CD14-positive monocyte (primary cell): ENCODE measurements at regions not wholly inside any gene's neighbourhood (a gene's known extent, or its start where the extent isn't known, plus 50 kb on each side); places are given as distances from the start of the nearest gene placed in this dataset.

Experiments
- DNase-seq, 3 donors: peaks; one replicate each; pipeline ENCODE4 v3.0.0-alpha.2; 2011 to 2022
- H2AFZ ChIP-seq: 2 replicates; pipeline ENCODE4 v1.6.0; 2012; ENCODE audit warnings: mild to moderate bottlenecking, low read depth, low read length, inconsistent platforms; ENCODE audit not compliant: insufficient read depth, poor library complexity, severe bottlenecking
- H3K27ac ChIP-seq, 2 donors: 1 replicate in 1 of 2; 2 replicates in 1 of 2; pipeline ENCODE4 v1.5.1; 2012 to 2013; ENCODE audit warnings: low read length in 2 of 2, control low read depth in 1 of 2, inconsistent platforms in 1 of 2, low read depth in 1 of 2, mild to moderate bottlenecking in 1 of 2
- H3K27me3 ChIP-seq, 2 donors: one replicate each; pipeline versions ENCODE4 v1.6.0 to v1.6.1; 2011 to 2013; ENCODE audit warnings: low read length in 2 of 2; ENCODE audit not compliant: control insufficient read depth in 2 of 2, insufficient read depth in 2 of 2
- H3K36me3 ChIP-seq, 2 donors: replicated peaks in 1 of 2; 1 replicate in 1 of 2; 2 replicates in 1 of 2; pipeline versions ENCODE4 v1.5.1 to v1.6.1; 2012 to 2013; ENCODE audit warnings: low read length in 2 of 2, control low read depth in 1 of 2, inconsistent platforms in 1 of 2, mild to moderate bottlenecking in 1 of 2; ENCODE audit not compliant: insufficient read depth in 2 of 2, control insufficient read depth in 1 of 2
- H3K4me1 ChIP-seq, 2 donors: 1 replicate in 1 of 2; 2 replicates in 1 of 2; pipeline versions ENCODE4 v1.5.1 to v1.6.1; 2012 to 2013; ENCODE audit warnings: low read length in 2 of 2, control low read depth in 1 of 2, inconsistent platforms in 1 of 2, mild to moderate bottlenecking in 1 of 2, moderate library complexity in 1 of 2; ENCODE audit not compliant: insufficient read depth in 2 of 2, control insufficient read depth in 1 of 2
- H3K4me2 ChIP-seq: replicated peaks from 2 replicates; pipeline ENCODE3; 2012; ENCODE audit warnings: low read length, moderate library complexity, mild to moderate bottlenecking; ENCODE audit not compliant: poor library complexity, severe bottlenecking; ENCODE audit errors: extremely low read depth
- H3K4me3 ChIP-seq, 3 experiments: fragments of 200-600 bp in 1 of 3; sonication (generic) in 1 of 3; replicated peaks in 1 of 3; 1 replicate in 2 of 3; 2 replicates in 1 of 3; pipeline ENCODE4 v1.5.1; 2011 to 2013; ENCODE audit warnings: low read length in 3 of 3, mild to moderate bottlenecking in 3 of 3, control low read depth in 2 of 3, low read depth in 2 of 3, inconsistent platforms in 1 of 3, moderate library complexity in 1 of 3
- H3K79me2 ChIP-seq: 2 replicates; pipeline ENCODE4 v1.6.0; 2012; ENCODE audit warnings: mild to moderate bottlenecking, control low read depth, inconsistent platforms, low read length, moderate library complexity; ENCODE audit not compliant: insufficient read depth
- H3K9ac ChIP-seq: 2 replicates; pipeline ENCODE4 v1.6.0; 2017; ENCODE audit warnings: low read length, mild to moderate bottlenecking; ENCODE audit not compliant: insufficient read depth, poor library complexity, severe bottlenecking
- H3K9me3 ChIP-seq, 2 donors: replicated peaks in 1 of 2; 1 replicate in 1 of 2; 2 replicates in 1 of 2; pipeline versions ENCODE4 v1.5.1 to v1.6.1; 2012 to 2013; ENCODE audit warnings: low read length in 2 of 2, control low read depth in 1 of 2; ENCODE audit not compliant: control insufficient read depth in 1 of 2, insufficient read depth in 1 of 2
- H4K20me1 ChIP-seq: 2 replicates; pipeline ENCODE4 v1.6.0; 2012; ENCODE audit warnings: mild to moderate bottlenecking, low read length, control low read depth, moderate library complexity; ENCODE audit not compliant: insufficient read depth
- H3K27ac Mint-ChIP-seq, 7 donors: one replicate each; pipeline ENCODE4 v1.8.0; 2020; ENCODE audit warnings: mild to moderate bottlenecking in 7 of 7, mixed read lengths in 7 of 7, moderate library complexity in 6 of 7, inconsistent platforms in 2 of 7
- H3K27me3 Mint-ChIP-seq, 3 donors: one replicate each; pipeline ENCODE4 v1.8.0; 2021 to 2022; ENCODE audit warnings: low read depth in 3 of 3, mild to moderate bottlenecking in 3 of 3, mixed read lengths in 3 of 3, moderate library complexity in 3 of 3, inconsistent platforms in 1 of 3
- H3K36me3 Mint-ChIP-seq, 2 donors: one replicate each; pipeline ENCODE4 v1.8.0; 2020; ENCODE audit warnings: mixed read lengths in 2 of 2, inconsistent platforms in 1 of 2, mild to moderate bottlenecking in 1 of 2
- H3K4me1 Mint-ChIP-seq: one replicate; pipeline ENCODE4 v1.8.0; 2020; ENCODE audit warnings: mild to moderate bottlenecking, mixed read lengths
- H3K4me3 Mint-ChIP-seq, 2 donors: one replicate each; pipeline ENCODE4 v1.8.0; 2020; ENCODE audit warnings: mild to moderate bottlenecking in 2 of 2, mixed read lengths in 2 of 2, moderate library complexity in 1 of 2
- H3K9me3 Mint-ChIP-seq, 7 donors: one replicate each; pipeline ENCODE4 v1.8.0; 2020 to 2022; ENCODE audit warnings: mixed read lengths in 7 of 7, mild to moderate bottlenecking in 6 of 7, moderate library complexity in 6 of 7, inconsistent platforms in 2 of 7
- CTCF ChIP-seq: fragments of 200-600 bp; IDR thresholded peaks from one replicate; pipeline ENCODE4 v1.8.0; 2022; ENCODE audit warnings: antibody characterized with exemption, mild to moderate bottlenecking
- WGBS: methylation state at CpG from one replicate; pipeline ENCODE4 v1.1.5; 2013; ENCODE audit warnings: missing lambda C conversion rate; ENCODE audit not compliant: insufficient coverage; 5-methylcytosine and 5-hydroxymethylcytosine counted together
- intact Hi-C, 2 donors: fragments of 100-400 bp; cut with micrococcal nuclease; formaldehyde crosslinking; loops; one replicate each; pipeline versions ENCODE4 v1.15.0 to v1.15.1; 2023

GRCh38 chr10:128751851-128752250, 625.6 kb upstream of the MKI67 start:
- intact Hi-C loops, result no loop called here
- no peaks in the 10 kb centered on the region for H3K27me3 ChIP-seq
- DNase-seq, result no peak
- H3K4me3 ChIP-seq, result no peak overlapping the region
- no peaks in the 10 kb centered on the region for H3K9me3 ChIP-seq
- H3K9me3 Mint-ChIP-seq, result peaks cover 0 to 13% (median 1%) of the 10 kb centered on the region in 7 donors
- no peak overlapping the region for H3K27ac ChIP-seq
- no peak overlapping the region for H3K4me2 ChIP-seq
- no peak overlapping the region for H3K9ac ChIP-seq
- no peak overlapping the region for H3K27ac Mint-ChIP-seq
- no peak overlapping the region for H3K4me3 Mint-ChIP-seq
- H3K4me1 Mint-ChIP-seq, result no peaks in the 10 kb centered on the region
- no CpG with 5 or more reads among the region's 3 CpGs for whole genome bisulfite sequencing
- peaks cover under 1 to 3% (median 1%) of the 10 kb centered on the region in 3 donors for H3K27me3 Mint-ChIP-seq
- H4K20me1 ChIP-seq, result no peaks in the 10 kb centered on the region
- H3K36me3 ChIP-seq, result no peaks in the 10 kb centered on the region
- H3K4me1 ChIP-seq, result no peaks in the 10 kb centered on the region
- no peak overlapping the region for H2AFZ ChIP-seq
- no peaks in the 10 kb centered on the region for H3K36me3 Mint-ChIP-seq
- TF ChIP-seq CTCF, result no peak
- H3K79me2 ChIP-seq, result no peaks in the 10 kb centered on the region

- intact Hi-C loops, result no loop called here
- Histone ChIP-seq H3K27ac (no peak overlapping the region), H3K9me3 (no peaks in the 10 kb centered on the region), H3K4me2 (no peak overlapping the region), H4K20me1 (no peaks in the 10 kb centered on the region), H3K9ac (no peak overlapping the region), H3K79me2 (no peaks in the 10 kb centered on the region), H2AFZ (no peak overlapping the region), H3K36me3 (no peaks in the 10 kb centered on the region), H3K4me3 (no peak overlapping the region), H3K4me1 (no peaks in the 10 kb centered on the region), H3K27me3 (no peaks in the 10 kb centered on the region)
- Mint-ChIP-seq H3K4me1 (no peaks in the 10 kb centered on the region), H3K36me3 (no peaks in the 10 kb centered on the region), H3K9me3 (peaks cover 0 to 9% (median 1%) of the 10 kb centered on the region in 7 donors), H3K27ac (no peak overlapping the region), H3K27me3 (peaks cover 0 to 5% (median 4%) of the 10 kb centered on the region in 3 donors), H3K4me3 (no peak overlapping the region)
- DNase-seq, result no peak
- 93% methylated on average over 6 of the region's 8 CpGs for WGBS
- no peak for TF ChIP-seq CTCF
These were observed 633.0 kb upstream of the MKI67 start for GRCh38 chr10:128759174-128759573.
